ENCODE measurements at regions not wholly inside any gene's neighbourhood (a gene's known extent, or its start where the extent isn't known, plus 50 kb on each side); places are given as distances from the start of the nearest gene placed in this dataset.

- TF ChIP-seq CREB1 (CRISPR knock-in tag; IDR thresholded peaks at IDR 0.05) (no peak), CTCF (IDR thresholded peaks at IDR 0.05) (no peak), ATF6 (CRISPR knock-in tag; IDR thresholded peaks at IDR 0.05) (no peak), ETV6 (CRISPR knock-in tag; IDR thresholded peaks at IDR 0.05) (no peak), ZNF512 (CRISPR knock-in tag; IDR thresholded peaks at IDR 0.05; ENCODE audit: borderline replicate concordance) (no peak), E2F5 (CRISPR knock-in tag; IDR thresholded peaks at IDR 0.05) (no peak)
Measured at GRCh38 chr4:95742872-95743271, 97.0 kb upstream of the PDHA2 start.

Data from WTC11 (cell line).